Karpas-422 (cell line): ENCODE measurements at regions not wholly inside any gene's neighbourhood (a gene's known extent, or its start where the extent isn't known, plus 50 kb on each side); places are given as distances from the start of the nearest gene placed in this dataset.

Experiments
- DNase-seq: peaks from one replicate; pipeline ENCODE4 v3.0.0-alpha.2; 2015
- H2AFZ ChIP-seq: fragments of 200-600 bp; sonication (generic); 2 replicates; pipeline ENCODE4 v1.6.1; 2014; ENCODE audit warnings: antibody characterized with exemption, low read length, mixed read lengths
- H3K27ac ChIP-seq: fragments of 200-600 bp; sonication (generic); 2 replicates; pipeline ENCODE4 v1.5.1; 2014; ENCODE audit warnings: mild to moderate bottlenecking, low read length, moderate library complexity
- H3K27me3 ChIP-seq: fragments of 200-600 bp; sonication (generic); 2 replicates; pipeline ENCODE4 v1.6.1; 2014; ENCODE audit warnings: low read length, mixed read lengths
- H3K36me3 ChIP-seq: fragments of 200-600 bp; sonication (generic); 2 replicates; pipeline ENCODE4 v1.6.1; 2014; ENCODE audit warnings: low read length, mixed read lengths; ENCODE audit not compliant: insufficient read depth
- H3K4me1 ChIP-seq: fragments of 200-600 bp; sonication (generic); 2 replicates; pipeline ENCODE4 v1.6.1; 2014; ENCODE audit warnings: mild to moderate bottlenecking, low read length, mixed read lengths
- H3K4me2 ChIP-seq: fragments of 200-600 bp; sonication (generic); 2 replicates; pipeline ENCODE4 v1.6.1; 2014; ENCODE audit warnings: low read length, low read depth, mild to moderate bottlenecking; ENCODE audit not compliant: poor library complexity, severe bottlenecking
- H3K4me3 ChIP-seq: fragments of 200-600 bp; sonication (generic); 2 replicates; pipeline ENCODE4 v1.5.1; 2014; ENCODE audit warnings: mild to moderate bottlenecking, antibody characterized with exemption, low read length, mixed read lengths
- H3K79me2 ChIP-seq: fragments of 200-600 bp; sonication (generic); 2 replicates; pipeline ENCODE4 v1.6.1; 2014; ENCODE audit warnings: mild to moderate bottlenecking, low read length, mixed read lengths
- H3K9ac ChIP-seq: fragments of 200-600 bp; sonication (generic); 2 replicates; pipeline ENCODE4 v1.6.0; 2014; ENCODE audit warnings: low read length
- H3K9me2 ChIP-seq: fragments of 200-600 bp; sonication (generic), shearing (Covaris generic); replicated peaks from 2 replicates; pipeline ENCODE4 v1.6.0; 2014; ENCODE audit warnings: mild to moderate bottlenecking, low read length, moderate library complexity; ENCODE audit not compliant: insufficient read depth
- H3K9me3 ChIP-seq: fragments of 300-700, 200-600 bp; sonication (generic); 2 replicates; pipeline ENCODE4 v1.6.1; 2014; ENCODE audit warnings: low read length, mixed read lengths
- H4K20me1 ChIP-seq: fragments of 200-600 bp; sonication (generic); 2 replicates; pipeline ENCODE4 v1.6.1; 2014; ENCODE audit warnings: mild to moderate bottlenecking, antibody characterized with exemption, low read length, low read depth; ENCODE audit not compliant: insufficient read depth

DNA sequence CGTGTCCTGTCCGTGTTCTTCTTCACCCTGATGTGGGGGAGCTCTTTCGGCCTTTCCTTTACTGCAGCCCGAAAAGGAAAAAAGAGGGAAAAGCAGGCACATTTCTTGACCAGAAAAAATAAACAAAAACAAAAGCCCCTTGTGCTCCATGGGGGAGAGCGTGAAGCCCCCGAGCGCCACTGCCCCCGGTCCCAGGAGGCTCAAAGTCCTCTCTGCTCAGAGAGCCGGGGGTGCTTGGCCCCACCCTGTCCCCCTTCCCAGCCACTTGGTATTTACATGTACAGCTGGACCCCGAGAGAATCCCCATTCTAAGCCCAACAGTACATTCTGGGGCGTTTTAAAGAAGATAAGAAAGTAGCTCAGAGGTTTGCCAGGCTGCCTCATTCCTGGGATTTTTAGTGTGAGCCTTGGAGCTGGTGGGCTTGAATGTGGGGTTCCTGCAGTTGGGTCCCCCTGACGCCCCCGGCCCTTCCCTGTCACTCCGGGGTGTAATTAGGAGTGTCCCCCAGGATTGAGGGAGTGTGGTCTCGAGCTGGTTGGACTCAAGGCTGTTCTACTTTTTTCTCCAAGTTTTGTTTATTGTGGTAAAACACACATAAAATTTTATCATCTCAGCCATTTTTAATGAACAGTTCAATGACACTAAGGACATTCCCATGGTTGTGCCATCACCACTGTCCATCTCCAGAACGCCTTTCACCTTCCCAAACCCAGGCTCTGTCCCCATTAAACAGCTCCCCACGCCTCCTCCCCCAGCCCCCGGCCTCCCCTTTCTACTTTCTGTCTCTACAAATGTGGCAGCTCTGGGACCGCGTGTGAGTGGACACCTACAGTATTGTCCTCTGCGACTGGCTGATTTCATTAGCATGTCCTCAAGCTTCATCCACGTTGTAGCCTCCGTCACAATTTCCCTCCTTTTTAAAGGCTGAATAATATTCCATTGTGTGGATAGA lies 55.7 kb upstream of the BHLHE23 start:
- no peak overlapping the region for H3K9ac ChIP-seq
- H3K27me3 ChIP-seq, result no peaks in the 10 kb centered on the region
- peaks cover 1% of the 10 kb centered on the region for H3K9me3 ChIP-seq
- H3K4me3 ChIP-seq, result no peak overlapping the region
- peaks cover 3% of the 10 kb centered on the region; the same call in 1 of the 2 replicates for H3K4me1 ChIP-seq
- no peaks in the 10 kb centered on the region for H3K36me3 ChIP-seq
- no peaks in the 10 kb centered on the region for H4K20me1 ChIP-seq
- H3K27ac ChIP-seq, result no peak overlapping the region
- no peaks in the 10 kb centered on the region for H3K79me2 ChIP-seq
- H3K4me2 ChIP-seq, result no peak overlapping the region
- no peak for DNase-seq
- no peaks in the 10 kb centered on the region for H3K9me2 ChIP-seq
- no peak overlapping the region for H2AFZ ChIP-seq

- Histone ChIP-seq H3K27me3 (no peaks in the 10 kb centered on the region), H3K4me2 (no peak overlapping the region), H3K27ac (no peak overlapping the region), H3K79me2 (no peaks in the 10 kb centered on the region), H3K36me3 (no peaks in the 10 kb centered on the region), H4K20me1 (no peaks in the 10 kb centered on the region), H3K9me3 (peaks cover 8% of the 10 kb centered on the region), H3K9me2 (no peaks in the 10 kb centered on the region), H2AFZ (no peak overlapping the region), H3K4me1 (peaks cover 3% of the 10 kb centered on the region; the same call in 1 of the 2 replicates), H3K4me3 (no peak overlapping the region), H3K9ac (no peak overlapping the region)
- no peak for DNase-seq
Observed at GRCh38 chr20:63061771-63062100, 55.0 kb upstream of the BHLHE23 start.

DNA sequence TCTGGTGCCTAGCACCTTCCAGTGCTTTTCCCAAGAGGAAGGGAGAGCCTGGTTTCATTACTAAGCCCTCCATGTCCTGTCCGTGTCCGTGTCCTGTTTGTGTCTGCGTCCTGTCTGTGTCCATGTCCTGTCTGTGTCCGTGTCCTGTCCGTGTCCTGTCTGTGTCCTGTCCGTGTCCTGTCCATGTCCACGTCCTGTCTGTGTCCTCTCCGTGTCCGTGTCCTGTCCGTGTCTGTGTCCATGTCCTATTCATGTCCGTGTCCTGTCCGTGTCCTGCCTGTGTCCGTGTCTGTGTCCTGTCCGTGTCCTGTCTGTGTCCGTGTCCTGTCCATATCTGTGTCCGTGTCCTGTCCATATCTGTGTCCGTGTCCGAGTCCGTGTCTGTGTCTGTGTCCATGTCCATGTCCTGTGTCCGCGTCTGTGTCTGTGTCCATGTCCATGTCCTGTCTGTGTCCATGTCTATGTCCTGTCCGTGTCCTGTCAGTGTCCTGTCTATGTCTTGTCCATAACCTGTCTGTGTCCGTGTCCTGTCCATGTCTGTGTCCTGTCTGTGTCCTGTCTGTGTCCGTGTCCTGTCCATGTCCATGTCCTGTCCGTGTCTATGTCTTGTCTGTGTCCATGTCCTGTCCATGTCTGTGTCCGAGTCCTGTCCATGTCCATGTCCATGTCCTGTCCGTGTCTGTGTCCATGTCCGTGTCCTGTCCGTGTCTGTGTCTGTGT lies 54.4 kb upstream of the BHLHE23 start:
- H4K20me1 ChIP-seq, result no peaks in the 10 kb centered on the region
- no peak overlapping the region for H3K9ac ChIP-seq
- H3K27ac ChIP-seq, result no peak overlapping the region
- DNase-seq, result no peak
- peaks cover 3% of the 10 kb centered on the region; the same call in 1 of the 2 replicates for H3K4me1 ChIP-seq
- H3K36me3 ChIP-seq, result no peaks in the 10 kb centered on the region
- H2AFZ ChIP-seq, result no peak overlapping the region
- no peak overlapping the region for H3K4me3 ChIP-seq
- peaks cover 8% of the 10 kb centered on the region for H3K9me3 ChIP-seq
- H3K79me2 ChIP-seq, result no peaks in the 10 kb centered on the region
- no peaks in the 10 kb centered on the region for H3K9me2 ChIP-seq
- H3K27me3 ChIP-seq, result no peaks in the 10 kb centered on the region
- no peak overlapping the region for H3K4me2 ChIP-seq

GRCh38 chr20:63060057-63060991 lies 53.6 kb upstream of the BHLHE23 start:
- H3K36me3 ChIP-seq, result no peaks in the 10 kb centered on the region
- H3K4me1 ChIP-seq, result peaks cover 10% of the 10 kb centered on the region
- peaks cover 8% of the 10 kb centered on the region for H3K9me3 ChIP-seq
- no peaks in the 10 kb centered on the region for H3K27me3 ChIP-seq
- H4K20me1 ChIP-seq, result no peaks in the 10 kb centered on the region
- H3K9me2 ChIP-seq, result no peaks in the 10 kb centered on the region
- DNase-seq, result no peak
- no peak overlapping the region for H3K4me3 ChIP-seq
- H2AFZ ChIP-seq, result no peak overlapping the region
- no peak overlapping the region for H3K9ac ChIP-seq
- no peak overlapping the region for H3K27ac ChIP-seq
- H3K4me2 ChIP-seq, result no peak overlapping the region
- no peaks in the 10 kb centered on the region for H3K79me2 ChIP-seq

DNA sequence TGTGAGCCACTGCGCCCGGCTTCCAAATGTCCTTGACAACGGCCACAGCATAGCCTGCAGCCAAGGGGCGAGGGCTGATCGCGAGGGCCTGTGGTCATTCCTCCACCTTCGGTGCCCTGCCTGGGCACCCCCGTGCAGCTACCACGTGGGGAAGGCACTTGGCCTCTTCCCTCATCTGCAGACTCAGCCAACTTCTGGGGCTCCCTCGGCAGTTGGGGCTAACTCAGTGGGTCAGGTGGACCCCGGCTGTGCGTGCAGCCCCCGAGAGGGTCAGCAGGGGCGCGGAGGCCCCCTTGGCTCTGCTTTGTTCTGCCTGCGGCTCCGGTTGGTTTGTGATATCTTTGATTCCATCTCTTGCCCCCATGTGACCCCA lies 52.9 kb upstream of the BHLHE23 start:
- no peaks in the 10 kb centered on the region for H3K27me3 ChIP-seq
- no peak overlapping the region for H3K9ac ChIP-seq
- H3K79me2 ChIP-seq, result no peaks in the 10 kb centered on the region
- no peaks in the 10 kb centered on the region for H4K20me1 ChIP-seq
- peaks cover 8% of the 10 kb centered on the region for H3K9me3 ChIP-seq
- no peak overlapping the region for H3K27ac ChIP-seq
- H3K4me2 ChIP-seq, result no peak overlapping the region
- H3K4me3 ChIP-seq, result no peak overlapping the region
- DNase-seq, result no peak
- peaks cover 14% of the 10 kb centered on the region for H3K4me1 ChIP-seq
- H3K9me2 ChIP-seq, result no peaks in the 10 kb centered on the region
- H3K36me3 ChIP-seq, result no peaks in the 10 kb centered on the region
- H2AFZ ChIP-seq, result no peak overlapping the region

DNA sequence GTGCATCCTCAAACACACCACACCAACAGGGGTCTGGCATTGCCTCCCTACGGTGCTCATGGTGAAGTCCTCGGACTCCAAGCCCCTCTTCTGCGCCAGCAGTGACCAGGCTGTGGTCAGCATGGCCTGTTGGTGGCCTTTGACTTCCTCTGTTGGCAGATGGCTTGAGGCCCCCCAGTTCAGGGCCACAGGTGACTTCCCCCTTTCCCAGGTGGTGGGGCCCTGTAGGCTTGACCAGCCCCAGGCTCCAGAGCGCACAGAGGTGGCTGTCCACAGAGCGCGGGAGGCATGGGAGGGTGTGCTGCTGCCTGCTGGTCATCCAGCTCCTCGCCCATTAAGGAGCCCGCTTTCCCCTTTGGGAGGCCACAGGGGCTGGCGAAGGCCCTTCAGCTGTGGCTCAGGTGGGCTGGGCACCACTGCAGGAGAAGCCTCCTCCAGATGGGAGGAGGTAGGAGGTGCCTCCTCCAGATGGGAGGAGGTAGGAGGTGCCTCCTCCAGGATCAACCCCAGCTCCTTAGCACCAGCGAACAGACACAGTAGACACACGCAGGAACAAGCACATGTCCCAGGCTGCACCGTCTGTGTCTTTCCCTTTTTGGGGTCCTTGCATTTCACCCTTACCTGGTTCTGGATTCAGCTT lies 52.1 kb upstream of the BHLHE23 start:
- no peak for DNase-seq
- H4K20me1 ChIP-seq, result no peaks in the 10 kb centered on the region
- H2AFZ ChIP-seq, result no peak overlapping the region
- H3K9ac ChIP-seq, result no peak overlapping the region
- peaks cover 8% of the 10 kb centered on the region for H3K9me3 ChIP-seq
- H3K4me1 ChIP-seq, result peaks cover 12% of the 10 kb centered on the region
- H3K4me2 ChIP-seq, result no peak overlapping the region
- no peak overlapping the region for H3K27ac ChIP-seq
- no peak overlapping the region for H3K4me3 ChIP-seq
- no peaks in the 10 kb centered on the region for H3K27me3 ChIP-seq
- no peaks in the 10 kb centered on the region for H3K79me2 ChIP-seq
- H3K36me3 ChIP-seq, result no peaks in the 10 kb centered on the region
- no peaks in the 10 kb centered on the region for H3K9me2 ChIP-seq

GRCh38 chr20:63057171-63058117 lies 50.7 kb upstream of the BHLHE23 start:
- Histone ChIP-seq H3K4me3 (no peak overlapping the region), H3K27me3 (no peaks in the 10 kb centered on the region)
- DNase-seq, result no peak

More at GRCh38 chr20:63057171-63058117, 50.7 kb upstream of the BHLHE23 start:
- H3K36me3 ChIP-seq, result no peaks in the 10 kb centered on the region
- no peak overlapping the region for H3K4me2 ChIP-seq
- no peak overlapping the region for H3K9ac ChIP-seq
- peaks cover 8% of the 10 kb centered on the region for H3K9me3 ChIP-seq
- no peak overlapping the region for H3K27ac ChIP-seq
- H3K79me2 ChIP-seq, result no peaks in the 10 kb centered on the region
- no peaks in the 10 kb centered on the region for H4K20me1 ChIP-seq
- no peaks in the 10 kb centered on the region for H3K9me2 ChIP-seq
- H2AFZ ChIP-seq, result no peak overlapping the region
- H3K4me1 ChIP-seq, result peaks cover 12% of the 10 kb centered on the region
